ENCODE measurements at regions not wholly inside any gene's neighbourhood (a gene's known extent, or its start where the extent isn't known, plus 50 kb on each side); places are given as distances from the start of the nearest gene placed in this dataset.

DNA sequence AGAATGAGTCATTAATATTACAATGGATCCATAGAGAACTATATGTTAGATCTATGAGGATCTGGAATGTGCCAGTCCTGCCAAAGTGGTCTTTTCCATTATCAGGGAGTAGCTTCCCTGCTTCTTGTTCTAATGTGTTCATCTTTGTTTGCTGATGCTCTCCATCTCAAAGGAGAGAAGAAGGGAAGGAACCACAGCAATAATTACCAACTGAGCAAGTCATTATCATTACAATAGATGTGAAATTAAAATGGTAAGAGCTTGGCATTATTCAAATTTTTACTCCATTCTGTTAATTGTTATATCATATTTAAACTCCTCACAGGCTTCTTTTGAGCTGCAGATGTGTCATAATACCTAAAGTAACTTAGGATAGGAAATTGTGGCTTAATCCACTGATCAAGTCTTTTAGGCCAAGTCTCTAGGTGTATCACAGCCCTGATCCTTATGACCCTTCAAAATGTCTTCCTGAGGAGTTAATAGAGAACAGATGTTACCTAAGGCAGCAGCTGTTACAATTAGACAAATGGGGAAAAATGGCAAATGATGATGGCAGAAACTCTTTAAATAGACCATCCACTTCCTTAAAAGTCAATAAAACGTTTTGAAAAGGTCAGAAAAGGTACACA, 1492.7 kb upstream of the IGFBP7 start:
- Histone ChIP-seq H3K4me3 (ENCODE audit: low read depth, low read length) (no peak overlapping the region), H3K36me3 (ENCODE audit: control insufficient read depth in 2 of 2, insufficient read depth in 1 of 2, low read length in 2 of 2) (no peaks in the 10 kb centered on the region), H3K27ac (ENCODE audit: extremely low read depth, low read depth, low read length) (no peak overlapping the region), H3K4me1 (ENCODE audit: control insufficient read depth, insufficient read depth, low read length) (no peaks in the 10 kb centered on the region), H3K9me3 (ENCODE audit: control insufficient read depth, insufficient read depth, low read depth, low read length) (no peaks in the 10 kb centered on the region)
- TF ChIP-seq ZSCAN30 (tag by site-specific recombination; IDR thresholded peaks at IDR 0.05) (no peak), ZNF555 (tag by site-specific recombination; conservative IDR thresholded peaks at IDR 0.05) (no peak), ZNF202 (tag by site-specific recombination; IDR thresholded peaks at IDR 0.05; ENCODE audit: borderline replicate concordance) (no peak), ZNF366 (tag by site-specific recombination; conservative IDR thresholded peaks at IDR 0.05) (no peak), ZNF830 (tag by site-specific recombination; IDR thresholded peaks at IDR 0.05; ENCODE audit: low read depth) (no peak)
- TF ChIP-seq, protein P1, sequence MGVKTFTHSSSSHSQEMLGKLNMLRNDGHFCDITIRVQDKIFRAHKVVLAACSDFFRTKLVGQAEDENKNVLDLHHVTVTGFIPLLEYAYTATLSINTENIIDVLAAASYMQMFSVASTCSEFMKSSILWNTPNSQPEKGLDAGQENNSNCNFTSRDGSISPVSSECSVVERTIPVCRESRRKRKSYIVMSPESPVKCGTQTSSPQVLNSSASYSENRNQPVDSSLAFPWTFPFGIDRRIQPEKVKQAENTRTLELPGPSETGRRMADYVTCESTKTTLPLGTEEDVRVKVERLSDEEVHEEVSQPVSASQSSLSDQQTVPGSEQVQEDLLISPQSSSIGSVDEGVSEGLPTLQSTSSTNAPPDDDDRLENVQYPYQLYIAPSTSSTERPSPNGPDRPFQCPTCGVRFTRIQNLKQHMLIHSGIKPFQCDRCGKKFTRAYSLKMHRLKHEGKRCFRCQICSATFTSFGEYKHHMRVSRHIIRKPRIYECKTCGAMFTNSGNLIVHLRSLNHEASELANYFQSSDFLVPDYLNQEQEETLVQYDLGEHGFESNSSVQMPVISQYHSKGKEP (tag by site-specific recombination; IDR thresholded peaks at IDR 0.05), result no peak
- TF ChIP-seq, protein P2, sequence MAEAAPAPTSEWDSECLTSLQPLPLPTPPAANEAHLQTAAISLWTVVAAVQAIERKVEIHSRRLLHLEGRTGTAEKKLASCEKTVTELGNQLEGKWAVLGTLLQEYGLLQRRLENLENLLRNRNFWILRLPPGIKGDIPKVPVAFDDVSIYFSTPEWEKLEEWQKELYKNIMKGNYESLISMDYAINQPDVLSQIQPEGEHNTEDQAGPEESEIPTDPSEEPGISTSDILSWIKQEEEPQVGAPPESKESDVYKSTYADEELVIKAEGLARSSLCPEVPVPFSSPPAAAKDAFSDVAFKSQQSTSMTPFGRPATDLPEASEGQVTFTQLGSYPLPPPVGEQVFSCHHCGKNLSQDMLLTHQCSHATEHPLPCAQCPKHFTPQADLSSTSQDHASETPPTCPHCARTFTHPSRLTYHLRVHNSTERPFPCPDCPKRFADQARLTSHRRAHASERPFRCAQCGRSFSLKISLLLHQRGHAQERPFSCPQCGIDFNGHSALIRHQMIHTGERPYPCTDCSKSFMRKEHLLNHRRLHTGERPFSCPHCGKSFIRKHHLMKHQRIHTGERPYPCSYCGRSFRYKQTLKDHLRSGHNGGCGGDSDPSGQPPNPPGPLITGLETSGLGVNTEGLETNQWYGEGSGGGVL (tag by site-specific recombination; IDR thresholded peaks at IDR 0.05), result no peak
- POLR2A ChIA-PET, result no interaction called here
- CTCF ChIA-PET, result no interaction called here

DNA sequence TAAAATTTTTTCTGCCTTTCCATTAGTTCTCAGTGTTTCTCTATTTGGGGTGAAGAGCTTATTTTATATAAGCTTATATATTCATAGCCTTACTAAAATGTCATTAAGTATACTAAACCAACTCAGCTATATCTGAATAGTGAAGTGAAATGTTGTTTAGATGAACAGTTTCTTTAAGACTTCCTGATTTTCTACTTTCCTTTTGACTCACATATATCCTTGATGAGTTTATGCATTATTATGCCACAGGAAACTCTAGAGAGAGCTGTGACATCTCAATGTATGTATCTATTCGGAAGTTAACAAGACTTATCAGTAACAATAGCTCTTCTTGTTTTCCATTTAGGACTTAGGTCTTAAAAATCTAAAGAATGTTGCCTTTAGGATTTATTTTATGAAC, 1491.8 kb upstream of the IGFBP7 start:
- no peaks in the 10 kb centered on the region for H3K9me3 ChIP-seq (ENCODE audit: control insufficient read depth, insufficient read depth, low read depth, low read length)
- H3K4me3 ChIP-seq (ENCODE audit: low read depth, low read length), result no peak overlapping the region
- POLR2A ChIA-PET, result no interaction called here
- CTCF ChIA-PET, result no interaction called here
- H3K36me3 ChIP-seq (ENCODE audit: control insufficient read depth in 2 of 2, insufficient read depth in 1 of 2, low read length in 2 of 2), result no peaks in the 10 kb centered on the region
- TF ChIP-seq SCRT1 (tag by site-specific recombination; IDR thresholded peaks at IDR 0.05; ENCODE audit: borderline replicate concordance) (no peak), OVOL3 (tag by site-specific recombination; IDR thresholded peaks at IDR 0.05) (no peak), HOXA7 (CRISPR knock-in tag; IDR thresholded peaks at IDR 0.05; ENCODE audit: borderline replicate concordance) (no peak), SCRT2 (tag by site-specific recombination; IDR thresholded peaks at IDR 0.05) (no peak), ZNF426 (tag by site-specific recombination; IDR thresholded peaks at IDR 0.05) (no peak), KLF16 (tag by site-specific recombination; IDR thresholded peaks at IDR 0.05) (no peak), ZNF169 (tag by site-specific recombination; IDR thresholded peaks at IDR 0.05) (no peak), ZNF132 (tag by site-specific recombination; IDR thresholded peaks at IDR 0.05; ENCODE audit: borderline replicate concordance) (no peak), ZNF211 (tag by site-specific recombination; IDR thresholded peaks at IDR 0.05; ENCODE audit: low read depth) (no peak), ZNF670 (tag by site-specific recombination; IDR thresholded peaks at IDR 0.05; ENCODE audit: low read depth) (no peak)
- TF ChIP-seq, protein P3, sequence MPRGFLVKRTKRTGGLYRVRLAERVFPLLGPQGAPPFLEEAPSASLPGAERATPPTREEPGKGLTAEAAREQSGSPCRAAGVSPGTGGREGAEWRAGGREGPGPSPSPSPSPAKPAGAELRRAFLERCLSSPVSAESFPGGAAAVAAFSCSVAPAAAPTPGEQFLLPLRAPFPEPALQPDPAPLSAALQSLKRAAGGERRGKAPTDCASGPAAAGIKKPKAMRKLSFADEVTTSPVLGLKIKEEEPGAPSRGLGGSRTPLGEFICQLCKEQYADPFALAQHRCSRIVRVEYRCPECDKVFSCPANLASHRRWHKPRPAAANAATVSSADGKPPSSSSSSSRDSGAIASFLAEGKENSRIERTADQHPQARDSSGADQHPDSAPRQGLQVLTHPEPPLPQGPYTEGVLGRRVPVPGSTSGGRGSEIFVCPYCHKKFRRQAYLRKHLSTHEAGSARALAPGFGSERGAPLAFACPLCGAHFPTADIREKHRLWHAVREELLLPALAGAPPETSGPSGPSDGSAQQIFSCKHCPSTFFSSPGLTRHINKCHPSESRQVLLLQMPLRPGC (tag by site-specific recombination; IDR thresholded peaks at IDR 0.05), result no peak
- TF ChIP-seq, protein P4, sequence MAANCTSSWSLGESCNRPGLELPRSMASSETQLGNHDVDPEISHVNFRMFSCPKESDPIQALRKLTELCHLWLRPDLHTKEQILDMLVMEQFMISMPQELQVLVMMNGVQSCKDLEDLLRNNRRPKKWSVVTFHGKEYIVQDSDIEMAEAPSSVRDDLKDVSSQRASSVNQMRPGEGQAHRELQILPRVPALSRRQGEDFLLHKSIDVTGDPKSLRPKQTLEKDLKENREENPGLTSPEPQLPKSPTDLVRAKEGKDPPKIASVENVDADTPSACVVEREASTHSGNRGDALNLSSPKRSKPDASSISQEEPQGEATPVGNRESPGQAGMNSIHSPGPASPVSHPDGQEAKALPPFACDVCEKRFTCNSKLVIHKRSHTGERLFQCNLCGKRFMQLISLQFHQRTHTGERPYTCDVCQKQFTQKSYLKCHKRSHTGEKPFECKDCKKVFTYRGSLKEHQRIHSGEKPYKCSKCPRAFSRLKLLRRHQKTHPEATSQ (tag by site-specific recombination; IDR thresholded peaks at IDR 0.05), result no peak
- TF ChIP-seq, protein P5, sequence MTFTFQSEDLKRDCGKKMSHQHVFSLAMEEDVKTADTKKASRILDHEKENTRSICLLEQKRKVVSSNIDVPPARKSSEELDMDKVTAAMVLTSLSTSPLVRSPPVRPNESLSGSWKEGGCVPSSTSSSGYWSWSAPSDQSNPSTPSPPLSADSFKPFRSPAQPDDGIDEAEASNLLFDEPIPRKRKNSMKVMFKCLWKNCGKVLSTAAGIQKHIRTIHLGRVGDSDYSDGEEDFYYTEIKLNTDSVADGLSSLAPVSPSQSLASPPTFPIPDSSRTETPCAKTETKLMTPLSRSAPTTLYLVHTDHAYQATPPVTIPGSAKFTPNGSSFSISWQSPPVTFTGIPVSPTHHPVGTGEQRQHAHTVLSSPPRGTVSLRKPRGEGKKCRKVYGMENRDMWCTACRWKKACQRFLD (tag by site-specific recombination; IDR thresholded peaks at IDR 0.05), result no peak
- no peak overlapping the region for H3K27ac ChIP-seq (ENCODE audit: extremely low read depth, low read depth, low read length)
- H3K4me1 ChIP-seq (ENCODE audit: control insufficient read depth, insufficient read depth, low read length), result no peaks in the 10 kb centered on the region
